ENCODE measurements at regions not wholly inside any gene's neighbourhood (a gene's known extent, or its start where the extent isn't known, plus 50 kb on each side); places are given as distances from the start of the nearest gene placed in this dataset.

GRCh38 chr15:95291898-95292472, 1038.5 kb upstream of the NR2F2 start:
- H3K9ac ChIP-seq (ENCODE audit: low read length): no peak overlapping the region
- no peaks in the 10 kb centered on the region for H3K79me2 ChIP-seq (ENCODE audit: low read length)
- TF ChIP-seq CTCF (IDR thresholded peaks at IDR 0.05; ENCODE audit: low read length) (peak; percentile 71), EZH2phosphoT487 (IDR thresholded peaks at IDR 0.05; ENCODE audit: low read length) (no peak)
- H3K27me3 ChIP-seq (replicated peaks; ENCODE audit: insufficient read depth, low read length): no peaks in the 10 kb centered on the region
- H3K9me3 ChIP-seq (replicated peaks; ENCODE audit: insufficient read depth, low read length): no peaks in the 10 kb centered on the region
- H4K20me1 ChIP-seq (ENCODE audit: insufficient read depth, low read length): no peaks in the 10 kb centered on the region
- H3K27ac ChIP-seq (ENCODE audit: low read length): no peak overlapping the region
- no peaks in the 10 kb centered on the region for H3K9me2 ChIP-seq (replicated peaks; ENCODE audit: insufficient read depth, low read length)
- H3K4me3 ChIP-seq (ENCODE audit: low read length): no peak overlapping the region
- peaks cover 8% of the 10 kb centered on the region for H3K4me1 ChIP-seq (ENCODE audit: low read length)
- no peak overlapping the region for H3K4me2 ChIP-seq (ENCODE audit: low read depth, low read length)
- no peaks in the 10 kb centered on the region for H3F3A ChIP-seq (ENCODE audit: insufficient read depth, low read length)
- no peaks in the 10 kb centered on the region for H3K36me3 ChIP-seq (replicated peaks; ENCODE audit: insufficient read depth, low read length)
- DNase-seq: peak; percentile 43
- no peak overlapping the region for H2AFZ ChIP-seq (ENCODE audit: low read length)

DNA sequence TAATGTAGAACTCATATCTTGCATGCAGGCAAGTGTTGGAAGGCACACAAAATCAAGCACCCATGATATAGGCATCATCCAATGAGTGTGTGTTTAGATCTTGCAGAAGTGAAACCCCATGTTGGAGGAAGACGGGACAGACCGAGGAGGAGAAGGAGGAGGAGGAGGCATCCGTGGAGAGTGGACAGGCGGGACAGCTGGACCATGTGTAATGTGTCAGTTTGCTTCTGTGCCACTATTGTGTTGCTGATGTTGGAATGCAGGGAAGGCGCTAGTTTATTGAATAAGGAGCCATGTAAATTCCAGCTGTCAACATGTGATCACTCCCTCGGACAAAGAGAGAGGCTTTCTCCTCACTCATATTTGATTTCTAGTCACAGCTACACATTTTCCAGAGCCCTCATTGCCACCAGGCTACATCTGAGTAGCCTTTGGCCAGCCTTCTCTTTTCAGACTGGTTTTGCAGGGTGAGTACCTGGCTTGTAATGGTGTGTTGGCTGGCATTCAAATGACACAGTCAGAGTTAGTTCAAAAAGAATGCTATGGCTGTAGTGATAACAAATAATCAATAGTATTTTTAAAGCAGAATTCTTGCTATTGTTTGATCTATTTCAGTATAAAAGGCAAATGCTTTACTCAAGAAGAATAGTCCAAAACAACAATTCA, 1037.6 kb upstream of the NR2F2 start:
- Histone ChIP-seq H3K9ac (ENCODE audit: low read length) (no peak overlapping the region), H3K9me3 (replicated peaks; ENCODE audit: insufficient read depth, low read length) (no peaks in the 10 kb centered on the region), H2AFZ (ENCODE audit: low read length) (no peak overlapping the region), H3F3A (ENCODE audit: insufficient read depth, low read length) (no peaks in the 10 kb centered on the region), H4K20me1 (ENCODE audit: insufficient read depth, low read length) (no peaks in the 10 kb centered on the region), H3K4me1 (ENCODE audit: low read length) (no peaks in the 10 kb centered on the region), H3K36me3 (replicated peaks; ENCODE audit: insufficient read depth, low read length) (no peaks in the 10 kb centered on the region), H3K4me3 (ENCODE audit: low read length) (no peak overlapping the region), H3K79me2 (ENCODE audit: low read length) (no peaks in the 10 kb centered on the region), H3K27ac (ENCODE audit: low read length) (no peak overlapping the region), H3K27me3 (replicated peaks; ENCODE audit: insufficient read depth, low read length) (no peaks in the 10 kb centered on the region), H3K4me2 (ENCODE audit: low read depth, low read length) (no peak overlapping the region), H3K9me2 (replicated peaks; ENCODE audit: insufficient read depth, low read length) (no peaks in the 10 kb centered on the region)
- no peak for DNase-seq
- TF ChIP-seq EZH2 (optimal IDR thresholded peaks at IDR 0.05; ENCODE audit: low read depth, low read length): no peak
- no peak for TF ChIP-seq EZH2phosphoT487 (IDR thresholded peaks at IDR 0.05; ENCODE audit: low read length)
- no peak for TF ChIP-seq CTCF (IDR thresholded peaks at IDR 0.05; ENCODE audit: low read length)

DNA sequence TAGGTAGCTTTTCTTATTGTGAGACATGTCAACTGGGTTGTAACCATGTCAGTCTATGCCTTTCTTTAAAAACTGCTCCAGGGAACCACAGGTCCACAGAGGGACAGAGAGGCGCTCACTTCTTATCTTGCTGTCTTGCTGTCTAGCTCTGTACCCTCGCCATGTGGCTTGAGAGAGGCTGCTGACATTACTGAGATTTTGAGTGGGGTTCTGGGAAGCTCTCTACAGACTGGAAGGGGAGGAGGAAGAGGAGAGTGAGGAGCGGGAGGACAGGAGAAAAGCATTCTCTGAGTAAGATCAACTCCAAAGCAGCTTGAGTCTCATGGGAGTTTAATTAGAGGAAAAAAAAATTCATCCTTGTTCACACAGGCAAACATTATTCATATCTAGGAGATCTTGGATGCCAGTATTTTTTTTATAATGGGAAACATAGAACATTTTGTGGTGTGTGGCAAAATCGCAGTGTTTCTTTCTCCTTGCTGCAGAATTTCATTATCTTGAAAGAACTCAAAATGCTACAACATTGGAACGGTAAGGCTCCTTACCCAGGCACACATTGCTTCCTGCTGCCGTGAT, 1037.0 kb upstream of the NR2F2 start:
- no peaks in the 10 kb centered on the region for H3F3A ChIP-seq (ENCODE audit: insufficient read depth, low read length)
- no peaks in the 10 kb centered on the region for H3K9me3 ChIP-seq (replicated peaks; ENCODE audit: insufficient read depth, low read length)
- no peaks in the 10 kb centered on the region for H3K36me3 ChIP-seq (replicated peaks; ENCODE audit: insufficient read depth, low read length)
- H3K79me2 ChIP-seq (ENCODE audit: low read length): no peaks in the 10 kb centered on the region
- H3K4me1 ChIP-seq (ENCODE audit: low read length): peaks cover under 1% of the 10 kb centered on the region; the same call in 1 of the 2 replicates
- no peak overlapping the region for H3K9ac ChIP-seq (ENCODE audit: low read length)
- no peak overlapping the region for H3K27ac ChIP-seq (ENCODE audit: low read length)
- no peak for DNase-seq
- H3K9me2 ChIP-seq (replicated peaks; ENCODE audit: insufficient read depth, low read length): no peaks in the 10 kb centered on the region
- H4K20me1 ChIP-seq (ENCODE audit: insufficient read depth, low read length): no peaks in the 10 kb centered on the region
- H3K27me3 ChIP-seq (replicated peaks; ENCODE audit: insufficient read depth, low read length): no peaks in the 10 kb centered on the region
- no peak for TF ChIP-seq EZH2phosphoT487 (IDR thresholded peaks at IDR 0.05; ENCODE audit: low read length)
- TF ChIP-seq EZH2 (optimal IDR thresholded peaks at IDR 0.05; ENCODE audit: low read depth, low read length): no peak
- no peak for TF ChIP-seq CTCF (IDR thresholded peaks at IDR 0.05; ENCODE audit: low read length)
- H3K4me2 ChIP-seq (ENCODE audit: low read depth, low read length): no peak overlapping the region
- H2AFZ ChIP-seq (ENCODE audit: low read length): no peak overlapping the region
- H3K4me3 ChIP-seq (ENCODE audit: low read length): no peak overlapping the region

Data from MM.1S (cell line).